Parathyroid adenoma (tissue), 2 donors: ENCODE measurements at regions not wholly inside any gene's neighbourhood (a gene's known extent, or its start where the extent isn't known, plus 50 kb on each side); places are given as distances from the start of the nearest gene placed in this dataset.

Experiments
- H2AFZ ChIP-seq: fragments of 300-600 bp; sonication (generic); one replicate; pipeline ENCODE4 v1.7.0; 2017; ENCODE audit warnings: antibody characterized with exemption, mild to moderate bottlenecking
- H3K27ac ChIP-seq: fragments of 300-600 bp; sonication (generic); one replicate; pipeline ENCODE4 v1.7.0; 2017
- H3K27me3 ChIP-seq: fragments of 300-600 bp; sonication (generic); one replicate; pipeline ENCODE4 v1.7.0; 2017; ENCODE audit warnings: low read length; ENCODE audit not compliant: control insufficient read depth, insufficient read depth
- H3K36me3 ChIP-seq: fragments of 300-600 bp; sonication (generic); one replicate; pipeline ENCODE4 v1.7.0; 2017; ENCODE audit warnings: low read length; ENCODE audit not compliant: control insufficient read depth, insufficient read depth
- H3K4me1 ChIP-seq: fragments of 300-600 bp; sonication (generic); one replicate; pipeline ENCODE4 v1.7.0; 2017; ENCODE audit warnings: control low read depth
- H3K4me2 ChIP-seq: fragments of 300-600 bp; sonication (generic); one replicate; pipeline ENCODE4 v1.7.0; 2017; ENCODE audit warnings: low read length
- H3K4me3 ChIP-seq: fragments of 300-600 bp; sonication (generic); one replicate; pipeline ENCODE4 v1.7.0; 2017; ENCODE audit warnings: low read depth, low read length
- H3K79me2 ChIP-seq: fragments of 300-600 bp; sonication (generic); one replicate; pipeline ENCODE4 v1.7.0; 2017; ENCODE audit warnings: control low read depth
- H3K9ac ChIP-seq: fragments of 300-600 bp; sonication (generic); one replicate; pipeline ENCODE4 v1.7.0; 2017; ENCODE audit warnings: mild to moderate bottlenecking
- H3K9me3 ChIP-seq: fragments of 300-600 bp; sonication (generic); one replicate; pipeline ENCODE4 v1.7.0; 2017; ENCODE audit warnings: low read length; ENCODE audit not compliant: control insufficient read depth
- CTCF ChIP-seq: fragments of 300-600 bp; sonication (generic); IDR thresholded peaks from one replicate; pipeline ENCODE4 v1.7.0; 2017; ENCODE audit warnings: antibody characterized with exemption, mild to moderate bottlenecking
- donor health status: primary hyperparathyroidism.

GRCh38 chr1:217275655-217276398 lies 355.1 kb downstream of the GPATCH2 start:
- Histone ChIP-seq H3K4me2 (no peak overlapping the region), H2AFZ (peak overlapping the region; percentile 72), H3K4me1 (peaks cover 28% of the 10 kb centered on the region), H3K9ac (no peak overlapping the region), H3K27me3 (no peaks in the 10 kb centered on the region), H3K36me3 (no peaks in the 10 kb centered on the region), H3K4me3 (no peak overlapping the region), H3K9me3 (no peaks in the 10 kb centered on the region), H3K27ac (peak overlapping the region; percentile 55), H3K79me2 (no peaks in the 10 kb centered on the region)
- no peak for TF ChIP-seq CTCF

DNA sequence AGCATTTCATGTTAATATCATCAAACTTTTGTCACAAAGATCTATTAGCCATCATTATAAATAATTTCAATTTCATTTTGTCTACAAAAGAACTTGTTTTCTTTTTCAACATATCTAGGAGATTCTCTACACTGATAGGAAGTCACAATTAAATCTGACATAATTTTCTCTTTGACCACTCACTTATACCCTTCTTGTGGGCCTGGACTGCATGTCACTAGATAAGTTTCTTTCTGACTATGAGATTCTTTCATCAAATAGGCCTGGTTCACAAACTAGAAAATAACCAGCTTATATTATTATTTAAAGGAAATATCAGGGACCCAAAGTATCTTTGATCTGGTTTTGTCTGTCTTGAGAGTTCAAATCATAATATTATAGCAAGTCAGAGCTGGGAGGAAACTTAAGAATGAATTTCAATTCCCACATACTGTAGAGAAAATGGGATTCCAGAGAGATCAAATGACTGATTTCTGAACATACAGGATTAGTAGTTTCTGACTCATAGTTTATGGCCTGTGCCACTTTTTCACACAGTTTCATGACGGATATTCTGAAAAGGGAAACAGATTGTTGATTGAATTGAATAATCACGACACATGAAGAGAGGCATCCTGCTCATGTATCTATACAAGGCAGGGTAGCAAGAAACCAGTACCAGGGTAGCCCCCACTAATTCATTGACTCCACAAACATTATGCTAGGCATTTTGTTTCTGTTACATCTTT lies 355.8 kb downstream of the GPATCH2 start:
- Histone ChIP-seq H3K79me2 (no peaks in the 10 kb centered on the region), H3K27ac (peak overlapping the region; percentile 55), H3K9ac (no peak overlapping the region), H3K36me3 (no peaks in the 10 kb centered on the region), H3K4me2 (no peak overlapping the region), H3K27me3 (no peaks in the 10 kb centered on the region), H3K9me3 (no peaks in the 10 kb centered on the region), H3K4me3 (no peak overlapping the region), H3K4me1 (peaks cover 33% of the 10 kb centered on the region), H2AFZ (peak overlapping the region; percentile 72)
- TF ChIP-seq CTCF = no peak

DNA sequence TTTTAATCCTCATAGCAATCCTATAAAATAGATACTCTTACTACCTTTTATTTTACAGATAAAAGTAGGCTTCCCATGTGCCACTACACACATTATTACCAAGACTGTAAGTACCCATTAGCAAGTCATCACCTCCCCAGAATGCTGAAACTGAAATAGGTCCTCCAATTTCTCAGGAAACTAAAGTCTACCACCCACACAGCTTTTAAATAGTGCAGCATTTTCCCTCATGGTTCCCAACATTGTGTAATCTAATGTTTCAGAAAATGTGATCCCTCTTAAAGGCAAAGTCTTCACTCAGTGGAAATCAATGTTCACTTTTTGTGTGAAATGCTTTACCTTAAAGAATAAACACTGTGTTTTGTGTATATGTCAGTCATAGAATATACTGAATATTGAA lies 356.5 kb downstream of the GPATCH2 start:
- Histone ChIP-seq H3K9ac (no peak overlapping the region), H2AFZ (no peak overlapping the region), H3K27me3 (no peaks in the 10 kb centered on the region), H3K79me2 (no peaks in the 10 kb centered on the region), H3K27ac (peak overlapping the region; percentile 94), H3K4me2 (no peak overlapping the region), H3K4me3 (no peak overlapping the region), H3K9me3 (no peaks in the 10 kb centered on the region), H3K36me3 (no peaks in the 10 kb centered on the region), H3K4me1 (peaks cover 36% of the 10 kb centered on the region)
- no peak for TF ChIP-seq CTCF

DNA sequence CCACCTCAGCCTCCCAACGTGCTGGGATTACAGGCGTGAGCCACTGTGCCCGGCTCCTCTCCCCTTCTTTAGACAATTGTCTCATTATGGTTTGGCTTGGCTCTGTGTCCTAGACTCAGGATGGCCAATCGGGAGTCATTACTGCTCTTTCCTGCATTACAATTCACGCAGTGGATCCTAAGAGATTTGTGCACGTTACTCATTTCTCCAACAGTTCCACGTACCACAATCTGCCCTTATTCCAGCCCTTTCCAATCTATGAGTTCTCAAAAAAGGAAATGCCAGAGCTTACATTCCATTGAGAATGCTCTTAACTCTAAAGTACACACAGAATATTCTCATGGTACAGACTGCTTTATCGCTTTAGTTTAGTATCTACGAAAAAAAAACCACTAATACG lies 357.0 kb downstream of the GPATCH2 start:
- H3K9me3 ChIP-seq = no peaks in the 10 kb centered on the region
- H2AFZ ChIP-seq = no peak overlapping the region
- H3K4me2 ChIP-seq = no peak overlapping the region

More for the DNA sequence above, 357.0 kb downstream of the GPATCH2 start:
- Histone ChIP-seq H3K79me2 (no peaks in the 10 kb centered on the region), H3K36me3 (no peaks in the 10 kb centered on the region), H3K4me3 (no peak overlapping the region), H3K27ac (peak overlapping the region; percentile 94), H3K9ac (no peak overlapping the region), H3K4me1 (peaks cover 41% of the 10 kb centered on the region), H3K27me3 (no peaks in the 10 kb centered on the region)
- TF ChIP-seq CTCF = no peak
